ENCODE measurements at regions not wholly inside any gene's neighbourhood (a gene's known extent, or its start where the extent isn't known, plus 50 kb on each side); places are given as distances from the start of the nearest gene placed in this dataset.

- no peaks in the 10 kb centered on the region for H3K4me1 ChIP-seq (ENCODE audit: control insufficient read depth in 2 of 2, insufficient read depth in 2 of 2, low read length in 2 of 2)
- H2AFZ ChIP-seq (ENCODE audit: insufficient read depth, low read depth, low read length, poor library complexity, severe bottlenecking) = no peak overlapping the region
- no peak overlapping the region for H3K27ac ChIP-seq (ENCODE audit: low read length in 2 of 2)
- Mint-ChIP-seq H3K9me3 (ENCODE audit: insufficient read depth) (no peaks in the 10 kb centered on the region), H3K4me3 (no peak overlapping the region), H3K27ac (no peak overlapping the region), H3K4me1 (no peaks in the 10 kb centered on the region), H3K27me3 (no peaks in the 10 kb centered on the region)
- ChIA-PET CTCF (no interaction called here), POLR2A (no interaction called here)
- H3K9me3 ChIP-seq (ENCODE audit: control extremely low read depth in 1 of 3, control insufficient read depth in 2 of 3, insufficient read depth in 1 of 3, low read length in 2 of 3) = no peaks in the 10 kb centered on the region
- no peak overlapping the region for H3K9ac ChIP-seq (ENCODE audit: low read length)
- ATAC-seq (ENCODE audit: low read depth) (no peak), DNase-seq (no peak)
- no peak overlapping the region for H3K4me2 ChIP-seq (replicated peaks; ENCODE audit: low read depth, low read length, poor library complexity, severe bottlenecking)
- intact Hi-C loops (cut with micrococcal nuclease) = no loop called here
- no peak for TF ChIP-seq EZH2 (IDR thresholded peaks at IDR 0.05; ENCODE audit: borderline replicate concordance, insufficient read depth, low read depth, low read length, poor library complexity, severe bottlenecking)
- TF ChIP-seq, protein P1, sequence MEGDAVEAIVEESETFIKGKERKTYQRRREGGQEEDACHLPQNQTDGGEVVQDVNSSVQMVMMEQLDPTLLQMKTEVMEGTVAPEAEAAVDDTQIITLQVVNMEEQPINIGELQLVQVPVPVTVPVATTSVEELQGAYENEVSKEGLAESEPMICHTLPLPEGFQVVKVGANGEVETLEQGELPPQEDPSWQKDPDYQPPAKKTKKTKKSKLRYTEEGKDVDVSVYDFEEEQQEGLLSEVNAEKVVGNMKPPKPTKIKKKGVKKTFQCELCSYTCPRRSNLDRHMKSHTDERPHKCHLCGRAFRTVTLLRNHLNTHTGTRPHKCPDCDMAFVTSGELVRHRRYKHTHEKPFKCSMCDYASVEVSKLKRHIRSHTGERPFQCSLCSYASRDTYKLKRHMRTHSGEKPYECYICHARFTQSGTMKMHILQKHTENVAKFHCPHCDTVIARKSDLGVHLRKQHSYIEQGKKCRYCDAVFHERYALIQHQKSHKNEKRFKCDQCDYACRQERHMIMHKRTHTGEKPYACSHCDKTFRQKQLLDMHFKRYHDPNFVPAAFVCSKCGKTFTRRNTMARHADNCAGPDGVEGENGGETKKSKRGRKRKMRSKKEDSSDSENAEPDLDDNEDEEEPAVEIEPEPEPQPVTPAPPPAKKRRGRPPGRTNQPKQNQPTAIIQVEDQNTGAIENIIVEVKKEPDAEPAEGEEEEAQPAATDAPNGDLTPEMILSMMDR (IDR thresholded peaks at IDR 0.05) = no peak
- H4K20me1 ChIP-seq (ENCODE audit: control insufficient read depth, insufficient read depth, low read length, poor library complexity, severe bottlenecking) = no peaks in the 10 kb centered on the region
- no peak overlapping the region for H3K4me3 ChIP-seq (ENCODE audit: control extremely low read depth in 1 of 5, extremely low read depth in 1 of 5, insufficient read depth in 1 of 5, low read depth in 2 of 5, low read length in 4 of 5)
- no peaks in the 10 kb centered on the region for H3K36me3 ChIP-seq (replicated peaks in 1 of 2; ENCODE audit: control extremely low read depth in 1 of 2, control insufficient read depth in 1 of 2, extremely low read depth in 1 of 2, insufficient read depth in 2 of 2, low read length in 1 of 2)
- no peaks in the 10 kb centered on the region for H3K27me3 ChIP-seq (replicated peaks in 1 of 4; ENCODE audit: control extremely low read depth in 1 of 4, control insufficient read depth in 3 of 4, insufficient read depth in 4 of 4, low read length in 3 of 4)
- H3K79me2 ChIP-seq (ENCODE audit: control insufficient read depth, insufficient read depth, low read length) = no peaks in the 10 kb centered on the region
These were observed 338.6 kb downstream of the NSUN3 start for GRCh38 chr3:94401466-94401865.

GRCh38 chr3:94402126-94402525 lies 339.3 kb downstream of the NSUN3 start:
- no peaks in the 10 kb centered on the region for H3K9me3 Mint-ChIP-seq (ENCODE audit: insufficient read depth)
- H3K27ac ChIP-seq (ENCODE audit: low read length in 2 of 2) = no peak overlapping the region
- intact Hi-C loops (cut with micrococcal nuclease) = no loop called here
- H3K9ac ChIP-seq (ENCODE audit: low read length) = no peak overlapping the region
- H3K4me3 ChIP-seq (ENCODE audit: control extremely low read depth in 1 of 5, extremely low read depth in 1 of 5, insufficient read depth in 1 of 5, low read depth in 2 of 5, low read length in 4 of 5) = no peak overlapping the region
- DNase-seq = no peak
- no peak overlapping the region for H3K4me3 Mint-ChIP-seq
- H3K27me3 ChIP-seq (replicated peaks in 1 of 4; ENCODE audit: control extremely low read depth in 1 of 4, control insufficient read depth in 3 of 4, insufficient read depth in 4 of 4, low read length in 3 of 4) = no peaks in the 10 kb centered on the region
- WGBS (ENCODE audit: insufficient coverage) = no CpG with 5 or more reads among the region's 1 CpG
- no peaks in the 10 kb centered on the region for H3K4me1 Mint-ChIP-seq
- ChIA-PET POLR2A (no interaction called here), CTCF (no interaction called here)
- H3K27me3 Mint-ChIP-seq = no peaks in the 10 kb centered on the region
- no peak for ATAC-seq (ENCODE audit: low read depth)
- peaks cover 0 to 1% (median 0%) of the 10 kb centered on the region in 3 donors for H3K9me3 ChIP-seq (ENCODE audit: control extremely low read depth in 1 of 3, control insufficient read depth in 2 of 3, insufficient read depth in 1 of 3, low read length in 2 of 3)
- TF ChIP-seq, protein P1 (IDR thresholded peaks at IDR 0.05) = no peak
- TF ChIP-seq EZH2 (IDR thresholded peaks at IDR 0.05; ENCODE audit: borderline replicate concordance, insufficient read depth, low read depth, low read length, poor library complexity, severe bottlenecking) = no peak
- no peak overlapping the region for H3K27ac Mint-ChIP-seq
- H4K20me1 ChIP-seq (ENCODE audit: control insufficient read depth, insufficient read depth, low read length, poor library complexity, severe bottlenecking) = no peaks in the 10 kb centered on the region
- H3K4me2 ChIP-seq (replicated peaks; ENCODE audit: low read depth, low read length, poor library complexity, severe bottlenecking) = no peak overlapping the region
- no peaks in the 10 kb centered on the region for H3K79me2 ChIP-seq (ENCODE audit: control insufficient read depth, insufficient read depth, low read length)
- H2AFZ ChIP-seq (ENCODE audit: insufficient read depth, low read depth, low read length, poor library complexity, severe bottlenecking) = no peak overlapping the region
- H3K36me3 ChIP-seq (replicated peaks in 1 of 2; ENCODE audit: control extremely low read depth in 1 of 2, control insufficient read depth in 1 of 2, extremely low read depth in 1 of 2, insufficient read depth in 2 of 2, low read length in 1 of 2) = no peaks in the 10 kb centered on the region
- H3K4me1 ChIP-seq (ENCODE audit: control insufficient read depth in 2 of 2, insufficient read depth in 2 of 2, low read length in 2 of 2) = no peaks in the 10 kb centered on the region

Data from B cell (primary cell).